ENCODE measurements at regions not wholly inside any gene's neighbourhood (a gene's known extent, or its start where the extent isn't known, plus 50 kb on each side); places are given as distances from the start of the nearest gene placed in this dataset.
"Not testable (repeated sequence)": the region's sequence is repeated elsewhere in the genome, so short reads cannot be mapped to it uniquely, and the experiment has no call there.

GRCh38 chr9:30796764-30797163 lies 1587.7 kb upstream of the ACO1 start:
- no peak for DNase-seq

- DNase-seq: no peak
Observed at GRCh38 chr9:30799527-30800101, 1584.8 kb upstream of the ACO1 start.

- no peak for DNase-seq
Observed at GRCh38 chr9:30800421-30800820, 1584.0 kb upstream of the ACO1 start.

- DNase-seq: no peak
Observed at GRCh38 chr9:30812821-30813220, 1571.6 kb upstream of the ACO1 start.

- no peak for DNase-seq
Observed at GRCh38 chr9:30815585-30815984, 1568.9 kb upstream of the ACO1 start.

GRCh38 chr9:30845136-30845535 lies 1539.3 kb upstream of the ACO1 start:
- DNase-seq: no peak

GRCh38 chr9:30846651-30847050 lies 1537.8 kb upstream of the ACO1 start:
- DNase-seq: peak; percentile 12

GRCh38 chr9:30851600-30851999 lies 1532.8 kb upstream of the ACO1 start:
- no peak for DNase-seq

- peak; percentile 0 for DNase-seq
Observed at GRCh38 chr9:30900706-30901105, 1483.7 kb upstream of the ACO1 start.

GRCh38 chr9:30913331-30913730 lies 1471.1 kb upstream of the ACO1 start:
- DNase-seq: no peak

- no peak for DNase-seq
Observed at GRCh38 chr9:30915451-30915850, 1469.0 kb upstream of the ACO1 start.

GRCh38 chr9:30925126-30925525 lies 1459.3 kb upstream of the ACO1 start:
- DNase-seq: no peak

- no peak for DNase-seq
Observed at GRCh38 chr9:30925635-30926034, 1458.8 kb upstream of the ACO1 start.

GRCh38 chr9:30928045-30928444 lies 1456.4 kb upstream of the ACO1 start:
- DNase-seq: no peak

- no peak for DNase-seq
Observed at GRCh38 chr9:30932226-30932625, 1452.2 kb upstream of the ACO1 start.

GRCh38 chr9:30935730-30936129 lies 1448.7 kb upstream of the ACO1 start:
- no peak for DNase-seq

- no peak for DNase-seq
Observed at GRCh38 chr9:30937106-30937505, 1447.3 kb upstream of the ACO1 start.

- not testable (repeated sequence) for DNase-seq
Observed at GRCh38 chr9:30942852-30943251, 1441.6 kb upstream of the ACO1 start.

- no peak for DNase-seq
Observed at GRCh38 chr9:30943446-30944224, 1440.8 kb upstream of the ACO1 start.

GRCh38 chr9:30944225-30944569 lies 1440.2 kb upstream of the ACO1 start:
- DNase-seq: no peak

- DNase-seq: no peak
Observed at GRCh38 chr9:30944741-30945280, 1439.6 kb upstream of the ACO1 start.

- no peak for DNase-seq
Observed at GRCh38 chr9:30964332-30964731, 1420.1 kb upstream of the ACO1 start.

- peak; percentile 12 for DNase-seq
Observed at GRCh38 chr9:30967476-30967875, 1417.0 kb upstream of the ACO1 start.

- DNase-seq: no peak
Observed at GRCh38 chr9:30970186-30970585, 1414.3 kb upstream of the ACO1 start.

All from muscle of arm (tissue), 1 donor.